ENCODE measurements at regions not wholly inside any gene's neighbourhood (a gene's known extent, or its start where the extent isn't known, plus 50 kb on each side); places are given as distances from the start of the nearest gene placed in this dataset.

DNA sequence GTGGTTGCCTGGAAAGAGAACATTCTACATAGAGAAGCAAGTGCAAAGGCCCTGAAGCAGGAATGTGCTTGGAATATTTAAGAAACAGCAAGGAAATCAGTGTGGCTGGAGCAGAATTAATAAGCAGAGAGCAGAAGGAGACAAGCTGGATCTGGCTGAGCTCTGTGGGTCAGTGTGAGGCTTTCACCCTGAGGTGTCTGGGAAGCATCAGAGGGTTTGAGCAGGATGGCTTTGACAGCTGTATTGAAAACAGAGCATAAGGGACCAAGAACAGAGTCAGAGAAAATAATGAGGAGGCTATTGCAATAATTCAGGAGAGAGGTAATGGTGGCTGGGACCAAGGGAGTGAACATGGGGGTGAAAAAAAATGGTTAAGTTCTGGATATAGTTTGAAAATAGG lies 199.6 kb downstream of the NXPE2 start:
- no peak for DNase-seq (ENCODE audit: low spot score)

DNA sequence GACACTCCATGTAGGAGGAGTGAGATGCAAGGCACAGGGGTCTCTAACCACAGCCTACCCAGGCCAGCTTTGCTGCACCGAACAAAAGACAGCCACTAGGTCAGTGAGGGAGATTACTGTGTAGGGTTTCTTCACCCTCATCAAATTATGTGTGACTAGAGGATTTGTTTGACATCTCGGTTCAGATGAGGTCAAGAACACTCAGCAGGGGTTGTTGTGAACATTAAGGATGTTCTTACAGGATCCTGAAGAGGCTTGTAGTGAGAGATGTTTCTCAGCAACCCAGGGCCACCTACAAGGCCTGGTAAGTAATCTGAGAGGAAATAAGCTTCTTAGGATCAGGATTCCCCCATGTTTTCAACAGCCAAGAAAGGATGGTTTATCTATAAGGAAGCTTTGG lies 202.1 kb downstream of the NXPE2 start:
- no peak for DNase-seq (ENCODE audit: low spot score)

DNA sequence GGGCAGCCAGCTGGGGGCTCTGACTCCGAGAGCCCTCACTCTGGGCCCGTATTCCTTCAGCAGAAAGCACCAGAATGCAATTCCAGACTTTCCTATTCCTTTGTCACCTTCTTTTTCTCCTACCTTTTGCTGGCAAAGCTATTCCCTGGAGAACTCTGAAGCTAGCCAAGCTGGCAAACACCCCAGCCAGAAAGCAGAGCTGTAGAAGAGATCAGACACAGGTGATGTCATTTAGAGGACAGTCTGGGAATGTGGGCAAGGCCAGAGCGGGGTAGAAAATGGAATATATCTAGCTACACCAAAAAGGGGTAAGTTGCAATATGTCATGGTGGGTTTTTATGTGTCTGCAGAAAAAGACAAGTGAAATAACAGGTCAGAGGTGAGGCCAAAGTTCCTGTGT lies 205.1 kb downstream of the NXPE2 start:
- no peak for DNase-seq (ENCODE audit: low spot score)

DNA sequence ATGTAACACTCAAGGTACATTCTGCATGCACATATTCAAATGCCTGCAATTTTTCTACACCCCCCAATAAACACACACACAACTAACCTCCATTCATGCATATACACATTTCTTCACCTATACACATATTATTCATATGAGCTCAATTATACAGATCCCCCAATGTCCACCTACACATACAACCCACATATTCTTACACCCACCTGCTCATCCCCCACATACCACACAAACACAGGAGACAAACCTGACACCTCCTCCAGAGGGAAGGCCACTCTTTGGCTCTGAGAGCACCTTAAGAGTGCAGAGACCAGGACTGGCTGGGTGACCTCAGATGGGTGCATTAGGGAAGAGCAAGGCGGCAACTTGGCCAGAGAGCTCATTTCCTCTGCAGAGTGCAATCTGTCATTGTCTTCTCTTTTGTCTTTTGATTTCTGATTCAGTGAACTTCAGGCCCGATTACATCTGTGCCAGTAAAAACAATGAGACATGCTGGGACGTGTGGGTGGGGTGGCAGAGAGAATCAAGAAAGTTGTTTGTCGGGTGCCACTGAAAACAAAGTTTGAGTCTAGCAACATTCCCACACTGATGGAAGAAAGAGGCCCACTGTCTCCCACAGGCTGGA lies 208.4 kb downstream of the NXPE2 start:
- no peak for DNase-seq (ENCODE audit: low spot score)

DNA sequence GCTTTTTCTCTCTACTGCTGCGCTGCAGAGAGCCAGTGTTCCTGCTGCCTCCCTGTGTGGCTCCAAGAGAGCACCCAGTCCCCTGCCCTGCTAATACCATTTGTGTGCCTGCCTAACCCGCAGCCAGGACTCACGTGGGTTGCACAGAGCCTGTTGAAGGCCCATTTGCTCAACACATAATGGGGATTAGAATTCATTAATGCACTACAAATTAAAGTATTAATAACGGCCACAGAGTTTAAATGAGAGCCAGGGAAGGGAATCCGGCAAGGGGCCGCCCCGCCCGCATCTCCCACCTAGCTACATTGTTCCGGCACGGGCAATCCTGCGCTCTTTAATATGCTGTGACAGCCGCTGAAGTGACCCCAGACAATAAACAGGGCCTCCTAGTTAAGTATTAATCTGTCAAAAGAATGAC lies 211.3 kb downstream of the NXPE2 start:
- DNase-seq (ENCODE audit: low spot score) = no peak

DNA sequence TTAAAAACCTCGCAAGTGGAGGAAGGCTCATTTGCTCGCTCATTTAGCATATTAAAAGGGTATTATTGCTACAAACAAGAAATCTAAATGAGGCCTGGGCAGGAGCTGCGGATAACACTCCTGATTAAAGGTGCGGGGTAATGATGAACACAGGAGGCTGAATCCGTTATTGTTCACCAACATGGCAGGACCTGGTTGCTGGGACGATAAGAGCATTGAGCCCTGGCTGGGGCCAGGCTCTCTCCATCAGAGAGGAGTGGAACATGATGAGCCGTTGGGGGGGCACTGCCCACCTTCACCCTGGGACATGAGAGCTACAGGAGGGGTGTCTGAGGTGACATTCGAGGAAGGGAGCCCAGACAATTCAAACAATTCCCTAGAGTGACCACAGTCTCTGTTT lies 211.7 kb downstream of the NXPE2 start:
- DNase-seq (ENCODE audit: low spot score) = no peak

DNA sequence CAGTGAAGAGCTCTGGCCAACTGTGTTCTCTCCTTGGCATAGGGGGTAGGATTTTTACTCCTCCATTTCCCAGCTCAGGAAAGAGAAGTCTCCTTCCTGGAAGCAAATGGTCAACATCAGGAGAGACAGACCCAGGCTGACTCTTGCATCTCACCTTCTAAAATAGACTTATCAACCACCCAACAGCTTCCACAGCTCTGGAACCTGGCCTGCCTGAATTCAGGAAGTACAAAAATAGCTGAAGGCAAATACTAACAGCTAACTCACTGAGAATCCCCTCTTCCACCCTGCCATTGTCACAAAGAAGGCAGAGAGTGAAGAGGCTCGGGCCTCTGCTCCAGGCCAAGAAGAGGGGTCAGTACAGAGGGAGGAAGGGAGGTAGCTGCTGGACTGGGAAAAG lies 213.6 kb downstream of the NXPE2 start:
- DNase-seq (ENCODE audit: low spot score) = no peak

DNA sequence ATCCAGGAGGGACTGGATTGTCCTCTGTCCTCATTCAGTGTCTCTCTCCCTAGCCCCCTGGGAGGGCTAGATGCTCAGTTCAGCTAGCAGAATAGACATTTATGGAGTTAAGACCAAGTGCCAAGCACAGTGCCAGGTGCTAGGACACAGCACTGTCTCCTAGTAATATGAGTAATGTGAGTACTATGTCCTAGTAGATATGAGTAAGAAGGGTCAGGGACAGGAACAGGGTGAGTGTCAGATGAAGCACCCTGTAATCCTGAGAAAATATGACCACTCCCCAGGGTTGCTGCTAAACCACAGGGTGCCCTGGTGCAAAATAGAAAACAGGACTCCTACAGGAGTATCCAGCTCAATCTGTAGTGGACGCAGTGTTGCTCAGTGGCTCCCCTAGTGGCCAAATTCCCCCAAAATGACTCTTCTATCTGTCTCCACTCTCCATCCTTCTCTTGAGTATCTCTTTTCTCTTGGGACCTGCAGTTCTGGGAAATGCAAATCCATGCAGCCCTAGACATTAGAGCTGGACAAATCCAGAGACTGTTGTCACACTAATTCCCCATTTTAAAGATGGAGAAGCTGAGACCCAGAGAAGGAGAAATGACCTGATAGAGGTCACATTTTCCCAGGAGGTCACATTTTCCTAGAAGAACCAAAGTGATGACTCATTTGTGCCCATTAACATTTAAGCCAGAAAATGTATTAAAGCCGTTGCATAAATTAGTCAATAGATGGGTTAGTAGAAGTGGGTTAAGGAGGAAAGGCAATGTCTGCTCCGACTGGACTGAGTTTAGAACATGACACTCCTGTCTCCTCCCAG lies 214.3 kb downstream of the NXPE2 start:
- peak; percentile 11 for DNase-seq (ENCODE audit: low spot score)

DNA sequence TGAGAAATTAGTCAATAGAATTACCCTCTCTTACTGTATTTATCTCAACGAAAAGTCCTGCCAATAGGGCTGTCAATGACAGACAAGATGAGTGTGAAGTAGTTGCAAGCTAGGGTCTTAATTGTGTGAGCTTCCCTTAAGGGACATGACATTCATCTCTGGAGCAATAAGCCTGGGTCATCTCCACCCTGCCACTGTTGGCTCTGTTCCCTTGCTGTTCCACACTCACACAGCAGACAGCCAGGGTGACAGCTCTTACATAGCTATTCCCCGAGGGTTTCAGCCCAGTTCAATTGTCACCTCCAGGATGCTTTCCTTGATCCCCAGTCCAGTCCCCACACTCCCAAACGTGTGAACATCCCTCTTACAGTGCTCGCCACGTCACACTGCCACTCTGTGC lies 215.0 kb downstream of the NXPE2 start:
- no peak for DNase-seq (ENCODE audit: low spot score)

DNA sequence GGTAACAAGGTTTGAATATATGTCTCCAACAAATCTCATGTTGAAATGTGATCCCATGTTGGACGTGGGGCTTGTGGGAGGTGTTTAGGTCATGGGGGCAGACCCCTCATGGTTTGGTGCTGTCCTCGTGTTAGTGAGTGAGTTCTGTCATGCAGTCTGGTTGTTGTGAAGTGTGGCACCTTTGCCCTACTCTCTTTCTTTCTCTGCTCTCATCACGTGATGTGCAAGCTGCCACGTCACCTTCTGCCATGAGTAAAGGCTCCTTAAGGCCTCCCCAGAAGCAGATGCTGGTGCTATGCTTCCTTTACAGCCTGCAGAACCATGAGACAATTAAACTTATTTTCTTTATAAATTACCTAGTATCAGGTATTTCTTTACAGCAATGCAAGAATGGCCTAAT lies 218.3 kb downstream of the NXPE2 start:
- no peak for DNase-seq (ENCODE audit: low spot score)

DNA sequence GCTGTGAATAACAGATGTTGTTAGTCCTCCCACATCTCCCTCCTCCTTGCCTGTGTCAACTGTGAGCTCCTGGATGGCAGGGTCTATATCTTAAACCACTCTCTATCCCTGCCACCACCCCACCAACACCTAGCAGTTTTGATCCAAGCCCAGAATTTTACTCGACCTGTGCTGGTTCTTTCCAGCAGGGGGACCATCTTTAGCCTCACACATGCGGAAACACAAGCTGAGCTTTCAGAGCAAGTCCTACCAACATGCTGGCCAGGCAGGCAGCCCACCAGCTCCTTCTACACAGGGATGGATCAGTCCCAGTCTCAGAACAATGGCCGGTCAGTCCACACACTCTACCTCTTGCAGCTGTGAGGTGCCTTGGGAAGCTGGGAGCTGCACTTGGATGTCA lies 231.5 kb downstream of the NXPE2 start:
- DNase-seq (ENCODE audit: low spot score) = no peak

DNA sequence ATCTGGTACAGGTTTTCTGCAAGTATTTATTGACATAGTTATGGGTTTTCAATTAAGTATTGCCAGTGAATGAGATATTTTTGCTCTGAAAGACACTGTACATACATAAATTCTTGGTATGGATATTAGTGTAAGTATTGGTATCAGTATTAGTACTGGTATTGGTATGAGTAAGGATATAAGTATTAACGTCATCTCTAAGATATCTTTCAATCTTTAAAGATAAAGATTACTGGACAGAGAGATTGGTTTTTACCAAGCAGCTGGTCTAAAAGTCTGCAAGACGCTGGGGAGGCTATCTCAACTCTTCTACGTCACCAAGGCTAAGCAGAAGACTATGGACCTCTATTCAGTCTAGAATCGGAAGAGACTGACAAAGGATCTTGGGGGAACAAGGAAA lies 234.5 kb downstream of the NXPE2 start:
- DNase-seq (ENCODE audit: low spot score) = no peak

DNA sequence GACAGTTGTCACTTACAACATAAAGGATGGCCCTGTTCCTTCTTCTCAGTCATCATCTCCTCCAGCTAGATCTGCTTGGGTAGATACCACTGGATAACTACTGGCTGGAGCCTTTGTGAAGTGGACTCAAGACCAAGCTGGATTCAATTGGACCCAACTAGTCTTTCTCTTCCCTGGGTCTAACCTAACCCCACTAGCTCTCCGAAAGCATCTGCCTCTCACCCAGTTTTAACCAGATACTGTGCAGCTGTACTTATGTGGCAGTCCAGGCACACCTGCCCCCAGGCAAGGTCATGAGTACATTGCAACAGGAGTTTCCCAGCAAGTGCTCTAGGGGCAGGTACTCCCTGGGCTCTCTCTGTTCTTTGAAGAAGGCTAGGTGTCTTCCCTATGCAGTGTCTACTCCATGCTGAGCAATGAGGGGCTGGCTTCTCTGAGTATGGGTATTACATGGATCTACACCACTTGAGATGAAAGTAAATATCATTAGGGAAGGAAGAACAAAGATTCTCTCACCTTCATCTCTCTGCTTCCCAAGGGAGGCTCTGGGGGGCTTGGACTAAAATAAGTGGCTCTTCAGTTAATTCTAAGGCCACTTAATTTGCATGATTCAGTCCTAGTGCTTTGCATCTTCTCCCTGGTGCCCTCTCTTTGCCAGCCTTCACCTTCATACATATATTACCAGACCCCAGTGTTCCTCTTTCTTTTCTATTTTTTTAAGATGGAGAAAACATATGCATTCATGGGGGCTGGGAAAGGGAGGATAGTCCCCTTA lies 236.1 kb downstream of the NXPE2 start:
- DNase-seq (ENCODE audit: low spot score) = no peak

DNA sequence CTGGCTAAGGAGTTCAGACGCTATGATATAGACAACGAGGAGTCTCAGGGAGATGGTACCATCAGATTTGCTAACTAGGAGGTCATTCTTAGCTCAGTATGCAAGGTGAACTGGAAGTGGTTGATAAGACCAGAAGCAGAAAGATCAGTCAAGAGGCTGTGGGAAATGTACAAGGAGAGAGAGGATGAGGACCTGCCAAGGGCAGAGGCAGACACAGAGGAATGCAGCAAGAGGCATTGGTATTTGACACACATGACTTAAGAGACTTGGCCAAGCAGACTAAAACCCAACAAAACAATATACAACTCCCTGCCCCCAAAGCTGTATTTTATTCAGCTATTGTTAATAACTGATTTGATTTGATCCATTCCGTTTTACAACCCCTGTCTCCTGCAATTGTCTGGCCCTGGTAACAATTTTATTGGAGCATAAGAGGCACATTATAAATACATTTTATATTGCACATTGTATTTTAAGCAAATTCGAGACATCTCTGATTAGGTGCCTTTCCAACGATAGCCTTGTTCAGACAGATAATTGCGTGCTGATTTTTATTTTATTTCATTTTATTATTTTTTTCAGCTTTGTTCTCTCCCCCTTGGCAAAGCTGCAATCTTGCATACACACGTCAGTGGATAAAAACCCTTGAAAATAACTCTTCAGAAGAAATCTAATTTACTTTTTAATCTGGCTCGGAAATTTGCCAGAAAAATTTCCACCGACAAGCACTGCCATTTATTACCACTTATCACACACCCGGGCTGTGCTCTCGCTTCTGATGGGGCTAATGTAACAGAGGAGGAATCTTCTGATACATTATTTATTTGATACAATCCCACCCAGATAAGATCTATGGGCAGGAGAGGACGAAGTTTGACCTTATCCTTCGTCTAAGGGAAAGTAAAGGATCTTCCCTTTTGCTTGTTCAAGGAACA lies 237.8 kb downstream of the NXPE2 start:
- no peak for DNase-seq (ENCODE audit: low spot score)

DNA sequence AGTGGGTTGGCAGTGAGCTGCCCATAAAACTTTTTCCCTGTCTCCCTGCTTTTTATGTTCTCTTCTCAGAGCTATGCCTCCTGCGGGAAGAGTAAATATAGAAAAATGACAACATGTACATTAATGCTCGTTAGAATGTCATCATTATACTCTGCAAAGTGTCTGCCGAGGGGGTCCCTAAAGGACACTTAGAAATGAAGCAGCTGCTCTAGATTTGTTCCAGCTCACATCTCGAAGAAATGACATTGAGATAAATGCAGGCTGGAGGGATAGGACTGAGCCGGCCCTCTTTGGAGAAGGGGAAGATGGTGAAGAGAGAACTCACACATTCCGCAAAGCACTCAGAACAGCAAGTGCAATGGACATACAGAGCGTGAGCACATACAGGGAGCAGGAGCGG lies 240.0 kb downstream of the NXPE2 start:
- DNase-seq (ENCODE audit: low spot score) = no peak

DNA sequence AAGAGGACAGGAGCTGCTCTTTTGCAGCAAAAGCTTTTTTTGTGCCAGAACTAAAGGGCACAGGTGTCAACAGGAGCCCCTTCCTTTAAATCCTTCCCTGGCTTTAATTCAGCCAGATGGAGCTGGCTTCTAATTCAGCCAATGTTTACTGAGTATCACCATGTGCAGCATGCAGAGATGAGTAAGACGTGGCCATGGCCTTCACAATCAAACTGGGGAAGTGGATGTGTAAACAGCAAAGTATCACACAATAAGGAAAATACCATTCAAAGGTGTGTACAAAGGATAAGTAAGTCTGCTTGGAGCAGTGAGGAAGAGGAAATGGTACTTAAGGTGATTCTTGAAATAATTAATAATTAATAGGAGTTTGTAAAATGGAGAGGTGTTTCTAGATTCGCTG lies 243.4 kb downstream of the NXPE2 start:
- no peak for DNase-seq (ENCODE audit: low spot score)

DNA sequence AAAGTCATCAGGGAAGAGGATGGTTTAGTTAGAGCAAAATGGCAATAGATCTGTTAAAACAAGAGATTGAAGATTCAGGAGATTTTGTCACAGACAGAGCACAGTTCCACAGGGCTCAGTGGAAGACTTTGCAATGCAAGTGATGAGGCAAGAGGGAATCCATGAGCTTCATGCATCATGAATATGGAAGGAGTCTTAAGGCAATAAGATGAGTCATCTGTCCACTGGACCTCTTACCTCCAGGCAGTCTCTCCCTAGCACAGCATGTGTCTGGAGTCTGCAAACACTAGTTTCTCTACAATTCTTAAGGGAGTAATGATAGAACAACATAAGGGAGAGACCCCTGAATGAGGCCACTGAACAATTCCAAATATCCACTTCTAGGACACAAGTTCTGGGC lies 245.7 kb downstream of the NXPE2 start:
- no peak for DNase-seq (ENCODE audit: low spot score)

DNA sequence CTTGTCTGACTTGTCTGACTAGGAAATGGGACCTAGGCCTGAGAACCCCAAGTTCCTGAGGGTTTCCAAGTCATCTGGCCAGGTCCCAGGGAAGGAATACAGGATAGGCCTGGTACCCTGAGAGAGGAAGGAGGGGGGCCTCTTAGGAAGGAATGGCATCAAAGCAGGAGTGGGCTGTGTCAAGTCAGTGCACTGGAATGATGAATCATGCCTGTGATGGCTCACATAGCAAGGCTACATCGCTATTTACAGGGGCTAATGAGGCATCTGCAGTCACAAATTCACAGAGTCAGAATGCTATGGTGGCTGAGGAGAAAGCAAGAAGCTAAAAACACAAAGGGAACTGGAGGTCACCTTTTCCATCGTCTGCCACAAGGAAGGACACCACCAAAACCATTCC lies 247.3 kb downstream of the NXPE2 start:
- no peak for DNase-seq (ENCODE audit: low spot score)

DNA sequence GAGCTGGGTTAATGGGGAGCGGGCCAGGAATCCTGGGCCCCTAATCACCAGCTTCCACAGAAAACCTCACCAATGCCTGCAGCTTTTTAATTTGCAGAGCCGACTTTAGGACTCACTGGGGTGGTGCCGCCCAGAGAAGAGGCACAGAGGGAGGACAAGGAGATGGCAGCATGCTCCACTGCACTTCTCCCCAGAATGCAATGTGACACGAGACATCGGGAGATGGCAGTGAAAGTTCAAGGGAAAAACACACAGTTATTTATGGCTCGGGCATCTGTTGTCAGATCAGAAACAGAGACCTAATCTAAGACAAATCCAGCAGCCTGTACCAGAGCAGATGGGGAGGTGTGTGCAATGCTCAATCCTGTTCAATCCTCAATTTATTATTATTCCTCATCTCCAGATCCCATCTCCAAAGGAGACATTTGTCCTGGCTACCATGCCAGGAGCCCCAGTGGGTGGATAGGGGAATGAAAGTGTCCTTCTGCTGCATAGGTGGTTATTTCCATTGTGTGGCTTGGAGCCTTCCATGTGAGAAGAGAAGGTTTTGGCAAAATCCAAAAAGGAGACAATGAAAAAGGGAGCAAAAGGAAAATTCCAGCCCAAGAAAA lies 250.0 kb downstream of the NXPE2 start:
- DNase-seq (ENCODE audit: low spot score) = no peak

DNA sequence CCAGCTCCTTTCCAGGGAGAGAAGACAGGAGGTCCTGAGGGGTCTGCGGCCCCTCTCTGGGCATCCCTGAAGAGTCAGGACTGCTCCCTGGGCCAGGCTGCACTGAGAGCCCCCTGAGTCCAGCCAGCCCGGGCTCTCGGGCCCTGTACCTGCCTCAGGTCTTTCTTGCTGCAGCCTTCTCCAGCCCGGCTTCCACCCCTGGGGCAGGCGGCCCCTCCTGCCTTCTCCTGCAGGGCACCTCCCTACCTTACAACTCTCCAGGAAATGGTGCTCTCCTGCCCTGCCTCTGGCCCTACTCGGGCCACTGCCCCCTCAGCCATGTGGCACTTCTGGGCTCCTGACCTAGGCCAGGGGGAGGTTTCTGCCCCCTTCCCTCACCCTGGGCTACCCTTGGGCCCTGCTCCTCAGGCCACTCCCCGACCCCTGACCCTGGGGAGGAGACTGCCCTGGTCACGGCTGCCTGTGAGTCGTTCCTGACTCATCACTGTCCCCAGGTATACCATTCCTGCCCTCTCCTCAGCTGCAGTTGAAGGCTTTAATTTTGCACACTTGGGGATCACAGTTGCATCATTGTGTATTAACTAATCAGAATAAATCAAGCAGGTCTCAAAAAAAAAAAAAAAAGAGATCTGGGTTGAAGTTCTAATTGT lies 251.1 kb downstream of the NXPE2 start:
- no peak for DNase-seq (ENCODE audit: low spot score)

DNA sequence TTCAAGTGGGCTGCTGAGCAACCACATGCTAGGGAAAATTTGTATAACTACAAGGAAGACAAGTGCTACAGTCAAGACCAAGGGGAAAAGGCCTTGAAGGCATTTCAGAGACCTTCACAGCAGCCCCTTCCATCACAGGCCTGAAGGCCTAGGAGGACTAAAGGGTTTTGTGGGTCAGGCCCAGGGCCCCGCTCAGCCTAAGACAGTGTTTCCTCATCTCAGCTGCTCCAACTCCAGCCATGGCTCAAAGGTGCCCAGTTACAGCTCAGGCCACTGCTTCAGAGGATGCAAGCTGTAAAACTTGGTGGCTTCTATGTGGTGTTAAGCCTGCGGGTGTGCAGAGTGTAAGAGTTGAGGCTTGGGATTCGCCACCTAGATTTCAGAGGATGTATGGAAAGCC lies 260.5 kb downstream of the NXPE2 start:
- no peak for DNase-seq (ENCODE audit: low spot score)
